PC-3 (cell line): ENCODE measurements at regions not wholly inside any gene's neighbourhood (a gene's known extent, or its start where the extent isn't known, plus 50 kb on each side); places are given as distances from the start of the nearest gene placed in this dataset.

Experiments
- ATAC-seq: fragments of 200-7000 bp; cut with Tn5 transposase; 2 replicates; pipeline ENCODE4 v1.9.1; 2020; ENCODE audit warnings: mild to moderate bottlenecking, moderate library complexity
- BruUV-seq: library from RNA; stranded (reverse); fragments of 400-500 nt; replicated peaks from 2 replicates; lab custom pipeline; 2021; lab: Mats Ljungman, UMichigan
- CTCF ChIA-PET: fragments of 300-600 bp; sonication (Branson Sonifier 250); formaldehyde crosslinking; loops from one replicate; lab custom pipeline; 2022; ENCODE audit warnings: antibody characterized with exemption; lab: Charles Lee
- POLR2A ChIA-PET: fragments of 300-600 bp; sonication (Branson Sonifier 250); formaldehyde crosslinking; loops from one replicate; lab custom pipeline; 2022; ENCODE audit warnings: antibody characterized with exemption; ENCODE audit not compliant: unreplicated experiment; lab: Charles Lee
- DNase-seq: peaks from one replicate; pipeline ENCODE4 v3.0.0-alpha.2; 2015
- H2AFZ ChIP-seq: fragments of 300-600 bp; sonication (generic); 2 replicates; pipeline ENCODE4 v1.6.0; 2016; ENCODE audit warnings: antibody characterized with exemption, low read length
- H3F3A ChIP-seq: fragments of 300-600 bp; sonication (generic); one replicate; pipeline ENCODE4 v1.6.0; 2017; ENCODE audit warnings: antibody characterized with exemption, low read length, control low read depth, mild to moderate bottlenecking; ENCODE audit not compliant: unreplicated experiment
- H3K27ac ChIP-seq: fragments of 300-600 bp; sonication (generic); 2 replicates; pipeline ENCODE4 v1.5.1; 2016; ENCODE audit warnings: mild to moderate bottlenecking, low read length
- H3K27me3 ChIP-seq: fragments of 300-600 bp; sonication (generic); 2 replicates; pipeline ENCODE4 v1.6.1; 2016; ENCODE audit warnings: low read length, mixed read lengths
- H3K36me3 ChIP-seq: fragments of 300-600 bp; sonication (generic); 2 replicates; pipeline ENCODE4 v1.6.1; 2016; ENCODE audit warnings: low read depth, mixed run types, low read length, mixed read lengths
- H3K4me1 ChIP-seq: fragments of 300-600 bp; sonication (generic); 2 replicates; pipeline ENCODE4 v1.5.1; 2016; ENCODE audit warnings: low read length; ENCODE audit not compliant: insufficient read depth
- H3K4me2 ChIP-seq: fragments of 300-600 bp; sonication (generic); 2 replicates; pipeline ENCODE4 v1.6.0; 2016; ENCODE audit warnings: low read length
- H3K4me3 ChIP-seq: fragments of 300-600 bp; sonication (generic); 2 replicates; pipeline ENCODE4 v1.5.1; 2016; ENCODE audit warnings: mild to moderate bottlenecking, low read length, mixed read lengths
- H3K79me2 ChIP-seq: fragments of 300-600 bp; sonication (generic); 2 replicates; pipeline ENCODE4 v1.6.1; 2017; ENCODE audit warnings: low read length, mixed read lengths
- H3K9ac ChIP-seq: fragments of 300-600 bp; sonication (generic); 2 replicates; pipeline ENCODE4 v1.6.0; 2016; ENCODE audit warnings: mild to moderate bottlenecking, low read length
- H3K9me2 ChIP-seq: fragments of 300-600 bp; sonication (generic); replicated peaks from 2 replicates; pipeline ENCODE4 v1.6.1; 2016; ENCODE audit warnings: mixed run types, low read length, mixed read lengths
- H3K9me3 ChIP-seq: fragments of 300-600 bp; sonication (generic); 2 replicates; pipeline ENCODE4 v1.6.1; 2016; ENCODE audit warnings: low read length, mixed read lengths
- H4K20me1 ChIP-seq: fragments of 300-600 bp; sonication (generic); 2 replicates; pipeline ENCODE4 v1.6.1; 2016; ENCODE audit warnings: low read length, mixed read lengths
- CTCF ChIP-seq: fragments of 300-600 bp; sonication (generic); conservative IDR thresholded peaks from 2 replicates; pipeline ENCODE4 v1.5.1; 2017; ENCODE audit warnings: antibody characterized with exemption, low read depth, mild to moderate bottlenecking, low read length
- EZH2 ChIP-seq: fragments of 300-600 bp; sonication (generic); IDR thresholded peaks from one replicate; pipeline ENCODE4 v1.6.1; 2017; ENCODE audit warnings: antibody characterized with exemption, mild to moderate bottlenecking, low read length; ENCODE audit not compliant: unreplicated experiment
- EZH2phosphoT487 ChIP-seq: fragments of 300-600 bp; sonication (generic); IDR thresholded peaks from 2 replicates; pipeline ENCODE4 v1.6.1; 2018; ENCODE audit warnings: mild to moderate bottlenecking, antibody characterized with exemption, low read length, borderline replicate concordance
- intact Hi-C: fragments of 100-400 bp; cut with micrococcal nuclease; formaldehyde crosslinking; loops from 2 replicates; pipeline ENCODE4 v1.9.0; 2023

DNA sequence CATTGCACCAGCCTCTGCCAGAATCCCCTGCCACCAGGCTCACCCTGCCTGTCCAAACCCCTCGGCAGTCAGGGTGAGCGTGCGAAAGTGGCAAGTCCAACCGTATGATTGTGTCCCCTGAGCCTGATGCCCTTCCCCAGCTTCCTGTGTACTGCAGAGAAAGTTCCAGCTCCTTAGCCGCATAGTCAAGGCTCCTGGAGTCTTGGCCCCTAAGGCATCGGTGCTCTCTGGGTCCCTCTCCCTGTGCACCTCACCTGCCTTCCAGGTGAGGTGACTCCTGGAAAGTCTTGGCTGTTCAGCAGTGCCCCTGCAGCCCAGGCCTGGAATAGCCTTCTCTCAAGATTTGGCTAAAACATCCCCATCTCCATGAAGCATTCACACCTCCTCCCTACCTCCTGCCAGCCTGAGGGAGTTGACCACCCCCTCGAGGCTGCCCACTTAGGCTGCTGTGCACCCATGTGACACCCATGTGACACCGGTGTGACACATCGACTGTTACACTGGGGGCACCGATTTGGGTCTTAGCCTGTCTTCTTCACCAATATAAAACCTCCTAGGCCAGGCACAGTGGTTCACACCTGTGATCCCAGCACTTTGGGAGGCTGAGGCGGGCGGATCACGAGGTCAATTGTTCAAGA is 56.1 kb upstream of the ELN start:
- no peaks in the 10 kb centered on the region for H3K9me2 ChIP-seq
- BruUV-seq, result no TSS peak
- no peak overlapping the region for H2AFZ ChIP-seq
- H3K4me2 ChIP-seq, result no peak overlapping the region
- intact Hi-C loops, result no loop called here
- H3K4me1 ChIP-seq, result no peaks in the 10 kb centered on the region
- H3K36me3 ChIP-seq, result no peaks in the 10 kb centered on the region
- no peaks in the 10 kb centered on the region for H3K79me2 ChIP-seq
- ChIA-PET POLR2A (no interaction called here), CTCF (no interaction called here)
- DNase-seq (peak; percentile 43), ATAC-seq (peak; percentile 78)
- no peak overlapping the region for H3K4me3 ChIP-seq
- H4K20me1 ChIP-seq, result no peaks in the 10 kb centered on the region
- H3F3A ChIP-seq, result no peaks in the 10 kb centered on the region
- no peak overlapping the region for H3K9ac ChIP-seq
- no peaks in the 10 kb centered on the region for H3K9me3 ChIP-seq
- no peak for TF ChIP-seq EZH2
- peak; percentile 53 for TF ChIP-seq CTCF
- TF ChIP-seq EZH2phosphoT487, result no peak
- no peaks in the 10 kb centered on the region for H3K27me3 ChIP-seq
- no peak overlapping the region for H3K27ac ChIP-seq

DNA sequence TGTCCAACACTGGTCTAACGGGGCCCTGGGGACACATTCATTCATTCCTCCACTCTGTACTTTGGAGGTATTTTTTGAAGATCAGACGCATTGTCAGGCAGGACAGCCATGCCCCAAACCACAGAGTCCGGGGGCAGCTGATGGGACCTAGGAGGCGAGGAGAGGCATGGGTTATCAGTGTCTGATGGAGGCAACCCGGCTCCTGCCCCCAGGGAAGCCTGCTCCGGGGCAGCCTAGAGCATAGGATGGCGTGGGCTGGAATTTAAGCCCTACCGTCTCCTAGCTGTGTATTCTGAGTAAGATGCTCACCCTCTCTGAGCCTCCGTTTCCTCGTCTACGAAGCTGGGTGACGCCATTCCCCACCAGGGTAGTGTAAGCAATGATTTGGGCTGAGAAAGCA is 55.4 kb upstream of the ELN start:
- no peak for ATAC-seq
- no peaks in the 10 kb centered on the region for H3K9me2 ChIP-seq
- no peaks in the 10 kb centered on the region for H3K27me3 ChIP-seq
- H2AFZ ChIP-seq, result no peak overlapping the region
- POLR2A ChIA-PET, result no interaction called here
- no peak for TF ChIP-seq EZH2
- no peak for TF ChIP-seq EZH2phosphoT487
- no peak for TF ChIP-seq CTCF
- no peaks in the 10 kb centered on the region for H3F3A ChIP-seq
- no peaks in the 10 kb centered on the region for H4K20me1 ChIP-seq
- CTCF ChIA-PET, result no interaction called here
- H3K79me2 ChIP-seq, result no peaks in the 10 kb centered on the region
- H3K4me2 ChIP-seq, result no peak overlapping the region
- no peak overlapping the region for H3K27ac ChIP-seq
- no peak overlapping the region for H3K4me3 ChIP-seq
- BruUV-seq, result no TSS peak
- intact Hi-C loops, result no loop called here
- H3K4me1 ChIP-seq, result no peaks in the 10 kb centered on the region
- no peak for DNase-seq
- H3K36me3 ChIP-seq, result no peaks in the 10 kb centered on the region
- no peak overlapping the region for H3K9ac ChIP-seq
- H3K9me3 ChIP-seq, result no peaks in the 10 kb centered on the region

DNA sequence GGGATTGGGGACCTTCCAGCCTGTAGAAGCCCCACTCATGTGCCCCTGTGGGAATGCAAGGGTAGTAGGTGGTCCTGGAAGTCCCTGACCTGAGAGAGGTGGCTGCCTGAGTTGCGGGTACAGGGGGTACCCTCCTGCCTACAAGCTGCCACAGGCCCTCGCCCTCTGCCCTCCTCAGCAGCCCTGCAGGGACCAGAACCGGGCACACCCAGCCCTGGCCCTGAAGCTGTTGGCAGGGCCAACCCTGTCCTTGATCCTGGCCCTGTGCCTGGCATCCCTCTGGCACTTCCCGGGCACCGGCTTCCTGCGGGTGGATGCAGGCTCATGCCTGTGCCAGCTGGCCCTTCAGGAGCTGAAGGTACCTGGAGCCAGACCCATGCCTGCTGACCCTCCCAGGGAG is 54.9 kb upstream of the ELN start:
- no peak overlapping the region for H3K9ac ChIP-seq
- intact Hi-C loops, result no loop called here
- no peak for TF ChIP-seq CTCF
- TF ChIP-seq EZH2phosphoT487, result no peak
- TF ChIP-seq EZH2, result no peak
- DNase-seq (no peak), ATAC-seq (peak; percentile 15)
- H3K79me2 ChIP-seq, result no peaks in the 10 kb centered on the region
- ChIA-PET POLR2A (no interaction called here), CTCF (no interaction called here)
- H3K4me1 ChIP-seq, result no peaks in the 10 kb centered on the region
- no peak overlapping the region for H3K27ac ChIP-seq
- H3K36me3 ChIP-seq, result no peaks in the 10 kb centered on the region
- no peak overlapping the region for H2AFZ ChIP-seq
- H3F3A ChIP-seq, result no peaks in the 10 kb centered on the region
- no peak overlapping the region for H3K4me3 ChIP-seq
- no peaks in the 10 kb centered on the region for H4K20me1 ChIP-seq
- BruUV-seq, result no TSS peak
- H3K9me3 ChIP-seq, result no peaks in the 10 kb centered on the region
- H3K27me3 ChIP-seq, result no peaks in the 10 kb centered on the region
- no peak overlapping the region for H3K4me2 ChIP-seq
- H3K9me2 ChIP-seq, result no peaks in the 10 kb centered on the region
